NT2/D1 (cell line): ENCODE measurements at regions not wholly inside any gene's neighbourhood (a gene's known extent, or its start where the extent isn't known, plus 50 kb on each side); places are given as distances from the start of the nearest gene placed in this dataset.

Source experiments
- DNase-seq: peaks from one replicate; pipeline ENCODE4 v3.0.0-alpha.2; 2011; ENCODE audit warnings: low read depth, low spot score
- H3K27me3 ChIP-seq: 2 replicates; pipeline ENCODE4 v1.6.0; 2011; ENCODE audit warnings: mild to moderate bottlenecking; ENCODE audit not compliant: insufficient read length, insufficient read depth
- H3K36me3 ChIP-seq: 2 replicates; pipeline ENCODE4 v1.6.1; 2011; ENCODE audit warnings: mild to moderate bottlenecking, low read length, mixed read lengths; ENCODE audit not compliant: insufficient read depth, insufficient read length
- H3K4me1 ChIP-seq: 2 replicates; pipeline ENCODE4 v1.5.1; 2011; ENCODE audit not compliant: insufficient read depth, insufficient read length
- H3K4me3 ChIP-seq: 2 replicates; pipeline ENCODE4 v1.5.1; 2011; ENCODE audit warnings: low read depth; ENCODE audit not compliant: insufficient read length
- H3K9ac ChIP-seq: 2 replicates; pipeline ENCODE4 v1.6.0; 2011; ENCODE audit warnings: low read depth; ENCODE audit not compliant: insufficient read length
- H3K9me3 ChIP-seq: 2 replicates; pipeline ENCODE4 v1.5.1; 2011; ENCODE audit warnings: mild to moderate bottlenecking, low read length; ENCODE audit not compliant: insufficient read depth
- SUZ12 ChIP-seq: IDR thresholded peaks from 2 replicates; pipeline ENCODE4 v1.6.1; 2011; ENCODE audit not compliant: insufficient read length, insufficient read depth; ENCODE audit errors: extremely low read depth
- YY1 ChIP-seq: IDR thresholded peaks from 2 replicates; pipeline ENCODE4 v1.6.1; 2011; ENCODE audit not compliant: insufficient read length, insufficient read depth
- ZNF274 ChIP-seq: IDR thresholded peaks from 2 replicates; pipeline ENCODE4 v1.6.1; 2011; ENCODE audit warnings: mild to moderate bottlenecking, low read depth, low read length

DNA sequence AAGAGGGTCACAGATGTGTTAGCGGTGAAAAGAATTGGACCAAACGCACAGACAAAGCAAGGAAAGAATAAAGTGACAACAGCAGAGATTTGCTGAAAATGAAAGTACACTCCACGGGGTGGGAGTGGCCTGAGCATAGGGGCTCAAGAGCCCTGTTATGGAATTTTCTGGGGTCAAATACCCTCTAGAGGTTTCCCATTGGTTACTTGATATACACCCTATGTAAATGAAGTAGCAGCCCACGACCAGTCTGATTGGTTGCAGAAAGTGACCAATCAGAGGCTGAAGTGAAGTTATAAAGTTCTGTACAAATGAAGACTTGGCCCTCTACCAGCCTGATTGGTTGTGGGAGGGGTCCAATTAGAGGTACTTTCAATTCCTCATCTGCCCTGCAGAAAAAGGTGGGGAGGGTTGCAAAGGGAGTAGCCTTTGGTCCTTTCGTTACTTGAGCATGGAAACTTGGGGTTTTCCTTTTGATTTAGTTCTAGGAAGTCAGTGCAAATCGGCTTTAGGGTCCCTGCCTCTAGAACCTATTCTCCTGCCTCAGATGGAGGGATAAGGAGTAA lies 125.6 kb upstream of the PRPS1L1 start:
- Histone ChIP-seq H3K27me3 (no peaks in the 10 kb centered on the region), H3K9ac (no peak overlapping the region), H3K9me3 (no peaks in the 10 kb centered on the region), H3K36me3 (no peaks in the 10 kb centered on the region), H3K4me3 (no peak overlapping the region), H3K4me1 (no peaks in the 10 kb centered on the region)
- no peak for DNase-seq
- no peak for TF ChIP-seq SUZ12
- no peak for TF ChIP-seq YY1
- no peak for TF ChIP-seq ZNF274

- H3K9ac ChIP-seq: no peak overlapping the region
- H3K4me3 ChIP-seq: no peak overlapping the region
- no peaks in the 10 kb centered on the region for H3K9me3 ChIP-seq
- TF ChIP-seq ZNF274: no peak
- TF ChIP-seq YY1: no peak
- no peak for TF ChIP-seq SUZ12
- H3K36me3 ChIP-seq: no peaks in the 10 kb centered on the region
- no peaks in the 10 kb centered on the region for H3K4me1 ChIP-seq
- no peaks in the 10 kb centered on the region for H3K27me3 ChIP-seq
- no peak for DNase-seq
Measured at GRCh38 chr7:18154726-18155125, 127.1 kb upstream of the PRPS1L1 start.

- TF ChIP-seq SUZ12 (no peak), YY1 (no peak)
- H3K4me3 ChIP-seq: no peak overlapping the region
- no peak overlapping the region for H3K9ac ChIP-seq
- no peaks in the 10 kb centered on the region for H3K4me1 ChIP-seq
- DNase-seq: no peak
- no peaks in the 10 kb centered on the region for H3K27me3 ChIP-seq
- H3K9me3 ChIP-seq: no peaks in the 10 kb centered on the region
- no peaks in the 10 kb centered on the region for H3K36me3 ChIP-seq
Measured at GRCh38 chr7:18157233-18157632, 129.6 kb upstream of the PRPS1L1 start.

- Histone ChIP-seq H3K4me3 (no peak overlapping the region), H3K9ac (no peak overlapping the region), H3K4me1 (no peaks in the 10 kb centered on the region), H3K36me3 (no peaks in the 10 kb centered on the region), H3K9me3 (no peaks in the 10 kb centered on the region), H3K27me3 (no peaks in the 10 kb centered on the region)
- TF ChIP-seq SUZ12 (no peak), ZNF274 (no peak), YY1 (no peak)
- no peak for DNase-seq
Measured at GRCh38 chr7:18162657-18163056, 135.0 kb upstream of the PRPS1L1 start.

- H3K27me3 ChIP-seq: no peaks in the 10 kb centered on the region
- no peaks in the 10 kb centered on the region for H3K4me1 ChIP-seq
- no peaks in the 10 kb centered on the region for H3K36me3 ChIP-seq
- no peaks in the 10 kb centered on the region for H3K9me3 ChIP-seq
- no peak overlapping the region for H3K9ac ChIP-seq
- no peak overlapping the region for H3K4me3 ChIP-seq
- DNase-seq: no peak
- TF ChIP-seq ZNF274: no peak
- no peak for TF ChIP-seq YY1
- TF ChIP-seq SUZ12: no peak
Measured at GRCh38 chr7:18163091-18163490, 135.4 kb upstream of the PRPS1L1 start.

DNA sequence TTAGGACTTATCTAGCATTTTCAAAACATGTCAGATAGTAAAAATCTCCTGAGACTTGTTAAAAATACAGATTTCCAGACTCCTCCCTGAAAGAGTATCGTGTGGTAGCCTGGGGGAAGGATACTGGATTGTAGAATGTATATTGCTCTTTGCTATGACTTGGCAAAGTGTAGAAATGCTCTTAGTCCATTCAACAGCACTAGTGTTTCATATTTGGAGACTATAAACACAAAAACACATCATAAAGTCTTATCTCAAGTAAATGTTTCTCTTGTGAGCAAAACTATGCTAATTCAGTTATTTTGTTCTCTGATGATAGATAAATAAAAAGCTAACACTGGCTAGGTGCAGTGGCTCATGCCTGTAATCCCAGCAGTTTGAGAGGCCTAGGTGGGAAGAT lies 137.5 kb upstream of the PRPS1L1 start:
- H3K36me3 ChIP-seq: no peaks in the 10 kb centered on the region

DNA sequence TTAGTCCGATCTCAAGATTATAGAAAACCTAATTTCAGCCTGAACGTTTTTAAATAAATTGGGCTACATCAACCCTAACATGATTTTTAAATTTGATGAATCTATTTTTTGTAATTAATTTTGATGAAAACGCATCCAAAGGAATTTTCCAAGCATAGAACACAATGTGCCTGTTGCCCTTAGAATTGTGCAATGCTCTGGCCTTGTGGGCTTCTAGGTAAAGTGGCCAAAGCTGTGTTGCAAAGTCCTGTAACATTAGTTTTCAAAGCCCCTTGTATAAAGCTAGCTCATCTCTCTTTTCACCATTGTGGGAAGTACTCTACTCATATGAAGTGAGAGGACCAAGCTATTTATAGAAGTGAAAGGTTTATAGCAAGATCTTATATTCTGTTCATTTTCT lies 138.4 kb upstream of the PRPS1L1 start:
- no peak overlapping the region for H3K9ac ChIP-seq
- H3K36me3 ChIP-seq: no peaks in the 10 kb centered on the region
- no peaks in the 10 kb centered on the region for H3K9me3 ChIP-seq
- TF ChIP-seq ZNF274 (no peak), SUZ12 (no peak), YY1 (no peak)
- H3K27me3 ChIP-seq: no peaks in the 10 kb centered on the region
- no peak for DNase-seq
- no peaks in the 10 kb centered on the region for H3K4me1 ChIP-seq
- no peak overlapping the region for H3K4me3 ChIP-seq

More for the DNA sequence above, 137.5 kb upstream of the PRPS1L1 start:
- Histone ChIP-seq H3K9me3 (no peaks in the 10 kb centered on the region), H3K4me1 (no peaks in the 10 kb centered on the region), H3K9ac (no peak overlapping the region), H3K4me3 (no peak overlapping the region), H3K27me3 (no peaks in the 10 kb centered on the region)
- TF ChIP-seq YY1: no peak
- TF ChIP-seq ZNF274: no peak
- no peak for TF ChIP-seq SUZ12
- DNase-seq: no peak

- no peaks in the 10 kb centered on the region for H3K9me3 ChIP-seq
- no peaks in the 10 kb centered on the region for H3K4me1 ChIP-seq
- H3K4me3 ChIP-seq: no peak overlapping the region
- DNase-seq: no peak
- H3K36me3 ChIP-seq: no peaks in the 10 kb centered on the region
- no peak overlapping the region for H3K9ac ChIP-seq
- H3K27me3 ChIP-seq: no peaks in the 10 kb centered on the region
- TF ChIP-seq SUZ12: no peak
- TF ChIP-seq ZNF274: no peak
- no peak for TF ChIP-seq YY1
Measured at GRCh38 chr7:18167815-18168214, 140.2 kb upstream of the PRPS1L1 start.
